K562 (cell line): ENCODE measurements at regions not wholly inside any gene's neighbourhood (a gene's known extent, or its start where the extent isn't known, plus 50 kb on each side); places are given as distances from the start of the nearest gene placed in this dataset.

Experiments
- ATAC-seq: fragments of 200-7000 bp; cut with Tn5 transposase; 3 replicates; pipeline ENCODE4 v1.9.1; 2020; ENCODE audit warnings: moderate library complexity
- BruUV-seq: library from RNA; stranded (reverse); fragments of 400-500 nt; replicated peaks from 2 replicates; lab custom pipeline; 2021; lab: Mats Ljungman, UMichigan
- CTCF ChIA-PET: fragments of 300-600 bp; formaldehyde crosslinking; extraction: SDS; loops from one replicate; lab custom pipeline; 2021; ENCODE audit warnings: low intra/inter-chr PET ratio; lab: Yijun Ruan, JAX
- POLR2A ChIA-PET: fragments of 300-600, 350-650 bp; sonication (Branson Sonifier 250); formaldehyde crosslinking; extraction: SDS; loops from one replicate; lab custom pipeline; 2021; ENCODE audit warnings: antibody characterized with exemption, inconsistent platforms; lab: Yijun Ruan, JAX
- DNase-seq, 4 experiments: peaks; one replicate each; pipeline versions ENCODE4 v3.0.0 to v3.0.0-alpha.2; 2011 to 2018; ENCODE audit warnings: low spot score in 3 of 4, mixed read lengths in 3 of 4; ENCODE audit errors: extremely low read depth in 1 of 4
- FAIRE-seq: peaks from 2 replicates; lab custom pipeline; 2011; peaks lifted over from hg19 to GRCh38; lab: Jason Lieb, UNC
- H2AFZ ChIP-seq: 2 replicates; pipeline ENCODE4 v1.6.0; 2011; ENCODE audit warnings: low read depth, low read length, control low read depth, inconsistent platforms
- H3K27ac ChIP-seq: fragments of 200-600 bp; 3 replicates; pipeline ENCODE4 v1.8.0; 2011; ENCODE audit warnings: low read depth, mild to moderate bottlenecking, control low read depth, inconsistent platforms, low read length, moderate library complexity, mixed read lengths; ENCODE audit errors: extremely low read depth
- H3K27me3 ChIP-seq, 2 experiments: fragments of 300-600 bp in 1 of 2; 2 replicates in 1 of 2; 3 replicates in 1 of 2; pipeline versions ENCODE4 v1.6.0 to v1.8.0; 2011; ENCODE audit warnings: inconsistent platforms in 2 of 2, low read length in 2 of 2, mild to moderate bottlenecking in 1 of 2, mixed read lengths in 1 of 2, moderate library complexity in 1 of 2; ENCODE audit not compliant: control insufficient read depth in 2 of 2, insufficient read depth in 2 of 2
- H3K36me3 ChIP-seq: fragments of 300-600 bp; 3 replicates; pipeline ENCODE4 v1.8.0; 2011; ENCODE audit warnings: mild to moderate bottlenecking, low read length, inconsistent platforms; ENCODE audit not compliant: control insufficient read depth, insufficient read depth
- H3K4me1 ChIP-seq, 2 experiments: fragments of 200-600 bp in 1 of 2; replicated peaks in 1 of 2; 2 replicates in 1 of 2; 3 replicates in 1 of 2; pipeline versions ENCODE4 v1.5.1 to v1.8.0; 2011; ENCODE audit warnings: inconsistent platforms in 2 of 2, low read length in 2 of 2, mild to moderate bottlenecking in 1 of 2, mixed read lengths in 1 of 2, moderate library complexity in 1 of 2; ENCODE audit not compliant: control insufficient read depth in 2 of 2, insufficient read depth in 2 of 2
- H3K4me2 ChIP-seq: 2 replicates; pipeline ENCODE4 v1.6.1; 2011; ENCODE audit warnings: low read length, control low read depth, inconsistent platforms, mixed read lengths; ENCODE audit not compliant: insufficient read depth
- H3K4me3 ChIP-seq: fragments of 200-600 bp; sonication (generic), shearing (Covaris generic); 2 replicates; pipeline ENCODE4 v1.5.1; 2016; ENCODE audit warnings: control low read depth, inconsistent platforms
- H3K79me2 ChIP-seq: fragments of 200-600 bp; 3 replicates; pipeline ENCODE4 v1.8.0; 2011; ENCODE audit warnings: low read length, inconsistent platforms; ENCODE audit not compliant: control insufficient read depth, insufficient read depth
- H3K9ac ChIP-seq, 2 experiments: 2 replicates each; pipeline versions ENCODE4 v1.6.0 to v1.6.1; 2011; ENCODE audit warnings: low read depth in 2 of 2, low read length in 2 of 2, control low read depth in 1 of 2, inconsistent platforms in 1 of 2, mild to moderate bottlenecking in 1 of 2, mixed read lengths in 1 of 2; ENCODE audit not compliant: insufficient read depth in 1 of 2
- H3K9me1 ChIP-seq: one replicate; pipeline ENCODE4 v1.6.0; 2011; ENCODE audit warnings: inconsistent platforms, mild to moderate bottlenecking, low read length, moderate library complexity; ENCODE audit not compliant: control insufficient read depth, insufficient read depth
- H3K9me3 ChIP-seq: replicated peaks from 2 replicates; pipeline ENCODE4 v1.5.1; 2011; ENCODE audit warnings: low read depth, low read length, inconsistent platforms; ENCODE audit not compliant: control insufficient read depth, insufficient read depth
- H4K20me1 ChIP-seq: replicated peaks from 2 replicates; pipeline ENCODE4 v1.6.1; 2011; ENCODE audit warnings: low read length, inconsistent platforms, mixed read lengths; ENCODE audit not compliant: control insufficient read depth, insufficient read depth
- E2F1 ChIP-seq: sonication (generic); formaldehyde crosslinking; IDR thresholded peaks from 2 replicates; pipeline ENCODE4 v1.8.1; 2023; ENCODE audit warnings: mild to moderate bottlenecking, missing genetic modification reagents, moderate library complexity
- GMEB1 ChIP-seq: fragments of 250-450 bp; sonication (Bioruptor Pico); IDR thresholded peaks from 2 replicates; pipeline ENCODE4 v1.4.0; 2020; ENCODE audit warnings: mild to moderate bottlenecking
- HBP1 ChIP-seq: fragments of 450-650 bp; formaldehyde crosslinking; IDR thresholded peaks from 2 replicates; pipeline ENCODE4 v1.4.0; 2022; ENCODE audit warnings: missing genetic modification characterization
- HES1 ChIP-seq: fragments of 450-650 bp; IDR thresholded peaks from 2 replicates; pipeline ENCODE4 v1.6.1; 2016; ENCODE audit warnings: low read depth, mild to moderate bottlenecking, moderate library complexity
- MCM2 ChIP-seq: fragments of 450-650 bp; IDR thresholded peaks from 2 replicates; pipeline ENCODE4 v1.6.1; 2017; ENCODE audit warnings: low read depth, mild to moderate bottlenecking
- MCM7 ChIP-seq, 2 experiments: fragments of 450-650 bp; IDR thresholded peaks; 2 replicates each; pipeline ENCODE4 v1.6.1; 2016 to 2018
- PHB ChIP-seq: fragments of 250-450 bp; sonication (Bioruptor Pico); IDR thresholded peaks from 2 replicates; pipeline ENCODE4 v1.5.0; 2021
- POLR2AphosphoS2 ChIP-seq: IDR thresholded peaks from 2 replicates; pipeline ENCODE4 v1.6.1; 2012; ENCODE audit warnings: low read length, improper control_type of control experiment
- SMARCB1 ChIP-seq: IDR thresholded peaks from 2 replicates; pipeline ENCODE4 v1.6.1; 2011; ENCODE audit warnings: improper control_type of control experiment, low read depth; ENCODE audit not compliant: insufficient read length
- STAG1 ChIP-seq: sonication (generic); formaldehyde crosslinking; IDR thresholded peaks from 2 replicates; pipeline ENCODE4 v1.5.0; 2020; ENCODE audit warnings: missing genetic modification reagents, borderline replicate concordance
- TCF7 ChIP-seq: sonication (generic); IDR thresholded peaks from 2 replicates; pipeline ENCODE4 v1.6.1; 2016; ENCODE audit warnings: antibody characterized with exemption, borderline replicate concordance
- TEAD4 ChIP-seq, 2 experiments: sonication (generic) in 1 of 2; formaldehyde crosslinking in 1 of 2; IDR thresholded peaks; 2 replicates each; pipeline versions ENCODE4 v1.6.1 to v1.8.0; 2012 to 2022; ENCODE audit warnings: borderline replicate concordance in 1 of 2, inconsistent platforms in 1 of 2, low read length in 1 of 2, mild to moderate bottlenecking in 1 of 2, missing genetic modification reagents in 1 of 2
- ZBTB12 ChIP-seq: fragments of 250-450 bp; sonication (Bioruptor Pico); IDR thresholded peaks from 2 replicates; pipeline ENCODE4 v1.4.0; 2020
- ZNF57 ChIP-seq: fragments of 450-650 bp; formaldehyde crosslinking; IDR thresholded peaks from 2 replicates; pipeline ENCODE4 v1.4.0; 2020; ENCODE audit warnings: mild to moderate bottlenecking, moderate library complexity
- WGBS: fragments of 100-300 bp; shearing (Covaris generic); methylation state at CpG from one replicate; pipeline ENCODE4 v1.1.6; 2016; ENCODE audit warnings: low coverage, mixed read lengths; ENCODE audit not compliant: insufficient coverage; ENCODE audit errors: missing lambda C conversion rate; 5-methylcytosine and 5-hydroxymethylcytosine counted together
- in situ Hi-C: fragments of 300-500 bp; cut with MboI; formaldehyde crosslinking; loops from 4 replicates; pipeline ENCODE4 v1.15.0; 2018; ENCODE audit warnings: inconsistent platforms, mixed read lengths
- intact Hi-C: fragments of 100-400 bp; cut with micrococcal nuclease; formaldehyde crosslinking; loops from 2 replicates; pipeline ENCODE4 v1.14.2; 2022

- H3K4me1 ChIP-seq = no peaks in the 10 kb centered on the region
- H3K9me3 ChIP-seq = no peaks in the 10 kb centered on the region
- no peaks in the 10 kb centered on the region for H3K79me2 ChIP-seq
- H3K9ac ChIP-seq = no peak overlapping the region
- H3K27me3 ChIP-seq = no peaks in the 10 kb centered on the region
- H2AFZ ChIP-seq = no peak overlapping the region
- no peaks in the 10 kb centered on the region for H4K20me1 ChIP-seq
- WGBS = 0% methylated on average over 3 of the region's 3 CpGs
- FAIRE-seq (no peak), DNase-seq (no peak), ATAC-seq (no peak)
- H3K4me3 ChIP-seq = no peak overlapping the region
- H3K36me3 ChIP-seq = no peaks in the 10 kb centered on the region
- in situ Hi-C loops (no loop called here), intact Hi-C loops (no loop called here)
- H3K4me2 ChIP-seq = no peak overlapping the region
- no TSS peak for BruUV-seq
- no peaks in the 10 kb centered on the region for H3K9me1 ChIP-seq
- POLR2A ChIA-PET = no interaction called here
- H3K27ac ChIP-seq = no peak overlapping the region
- CTCF ChIA-PET = no interaction called here
- TF ChIP-seq POLR2AphosphoS2 (no peak), MCM2 (no peak), TEAD4 (IDR thresholded peaks at IDR 0.05; ENCODE audit: low read length) (no peak), TEAD4 (CRISPR knock-in tag; IDR thresholded peaks at IDR 0.05; ENCODE audit: borderline replicate concordance) (no peak), MCM7 (IDR thresholded peaks at IDR 0.05) (no peak), GMEB1 (no peak), ZBTB12 (CRISPR knock-in tag) (no peak), TCF7 (no peak), E2F1 (CRISPR knock-in tag) (no peak), STAG1 (CRISPR knock-in tag) (no peak), HES1 (no peak), ZNF57 (no peak), SMARCB1 (no peak), HBP1 (CRISPR knock-in tag) (no peak), PHB (CRISPR knock-in tag) (no peak)
These were observed 914.5 kb upstream of the FAT3 start for GRCh38 chr11:91310085-91310484.
